Suprapubic skin (tissue), 4 donors: ENCODE measurements at regions not wholly inside any gene's neighbourhood (a gene's known extent, or its start where the extent isn't known, plus 50 kb on each side); places are given as distances from the start of the nearest gene placed in this dataset.

Source experiments
- POLR2A ChIP-seq, 2 donors: fragments of 450-650 bp; IDR thresholded peaks; one replicate each; pipeline ENCODE4 v1.6.1; 2017; ENCODE audit warnings: antibody characterized with exemption in 2 of 2, mild to moderate bottlenecking in 2 of 2, moderate library complexity in 2 of 2
- POLR2AphosphoS5 ChIP-seq, 3 donors: sonication (generic); formaldehyde crosslinking; IDR thresholded peaks; one replicate each; pipeline ENCODE4 v1.6.1; 2017; ENCODE audit warnings: antibody characterized with exemption in 3 of 3
- TF ChIP-seq, protein P1 (sequence below), 2 donors: fragments of 200-600 bp in 1 of 2; fragments of 450-650 bp in 1 of 2; sonication (generic) in 1 of 2; IDR thresholded peaks; one replicate each; pipeline ENCODE4 v1.5.1; 2016 to 2019; ENCODE audit warnings: antibody characterized with exemption in 2 of 2, mild to moderate bottlenecking in 1 of 2, moderate library complexity in 1 of 2

- no peak for TF ChIP-seq POLR2A (IDR thresholded peaks at IDR 0.05)
- TF ChIP-seq, protein P1, sequence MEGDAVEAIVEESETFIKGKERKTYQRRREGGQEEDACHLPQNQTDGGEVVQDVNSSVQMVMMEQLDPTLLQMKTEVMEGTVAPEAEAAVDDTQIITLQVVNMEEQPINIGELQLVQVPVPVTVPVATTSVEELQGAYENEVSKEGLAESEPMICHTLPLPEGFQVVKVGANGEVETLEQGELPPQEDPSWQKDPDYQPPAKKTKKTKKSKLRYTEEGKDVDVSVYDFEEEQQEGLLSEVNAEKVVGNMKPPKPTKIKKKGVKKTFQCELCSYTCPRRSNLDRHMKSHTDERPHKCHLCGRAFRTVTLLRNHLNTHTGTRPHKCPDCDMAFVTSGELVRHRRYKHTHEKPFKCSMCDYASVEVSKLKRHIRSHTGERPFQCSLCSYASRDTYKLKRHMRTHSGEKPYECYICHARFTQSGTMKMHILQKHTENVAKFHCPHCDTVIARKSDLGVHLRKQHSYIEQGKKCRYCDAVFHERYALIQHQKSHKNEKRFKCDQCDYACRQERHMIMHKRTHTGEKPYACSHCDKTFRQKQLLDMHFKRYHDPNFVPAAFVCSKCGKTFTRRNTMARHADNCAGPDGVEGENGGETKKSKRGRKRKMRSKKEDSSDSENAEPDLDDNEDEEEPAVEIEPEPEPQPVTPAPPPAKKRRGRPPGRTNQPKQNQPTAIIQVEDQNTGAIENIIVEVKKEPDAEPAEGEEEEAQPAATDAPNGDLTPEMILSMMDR (IDR thresholded peaks at IDR 0.05) = no peak
- TF ChIP-seq POLR2AphosphoS5 (IDR thresholded peaks at IDR 0.05) = no peak
These were observed 954.9 kb downstream of the TDRD15 start for GRCh38 chr2:22078701-22079100.
